ENCODE measurements at regions not wholly inside any gene's neighbourhood (a gene's known extent, or its start where the extent isn't known, plus 50 kb on each side); places are given as distances from the start of the nearest gene placed in this dataset.

- peaks cover 3% of the 10 kb centered on the region; the same call in 1 of the 3 replicates for H3K4me1 ChIP-seq
- DNase-seq (ENCODE audit: low read depth in 1 of 2, low spot score in 1 of 2), result peak in 1 of 2 experiments; percentile 16
- H3K4me3 ChIP-seq, result no peak overlapping the region
- 33% methylated on average over 8 of the region's 8 CpGs for WGBS (ENCODE audit: missing lambda C conversion rate)
- no peak overlapping the region for H3K4me2 ChIP-seq
- no peaks in the 10 kb centered on the region for H3K9me3 ChIP-seq
- POLR2A ChIA-PET, result interaction anchor here (1.0 kb wide), 1 partner anchor 512 kb away, joined by 3 read pairs; the partner anchor contains the start of gene SEC61G
- no peak for FAIRE-seq
- ATAC-seq, result peak in 1 of 2 experiments; percentile 63; a peak in 3 of 6 replicates
- CTCF ChIA-PET, result interaction anchor here (1.0 to 9.6 kb wide), 7 partner anchors 10 to 619 kb away, joined by 3 to 89 read pairs (median 9); no protein-coding TSS in a partner anchor
- H3K27ac ChIP-seq, result no peak overlapping the region
- no peak for TF ChIP-seq CBX8 (IDR thresholded peaks at IDR 0.05)
- TF ChIP-seq CTCF (IDR thresholded peaks at IDR 0.05), result peak; percentile 36
- no peak for TF ChIP-seq SREBF2 (IDR thresholded peaks at IDR 0.05)
- no peak for TF ChIP-seq EP300 (IDR thresholded peaks at IDR 0.05)
- no peak for TF ChIP-seq GATA3 (IDR thresholded peaks at IDR 0.05; ENCODE audit: borderline replicate concordance)
- TF ChIP-seq RCOR1 (IDR thresholded peaks at IDR 0.05; ENCODE audit: low read depth, low read length), result no peak
- TF ChIP-seq HOXB5 (CRISPR knock-in tag; IDR thresholded peaks at IDR 0.05), result no peak
- 0 out of 3 replicates have a peak, but pooled peaks have one; percentile 15 for TF ChIP-seq SMC3 (IDR thresholded peaks at IDR 0.05)
- peak; percentile 35 to 68; a peak in 4 of 5 replicates for TF ChIP-seq RAD21 (conservative IDR thresholded peaks at IDR 0.05 in 1 of 2, IDR thresholded peaks at IDR 0.05 in 1 of 2)
- no peak for TF ChIP-seq EHF (CRISPR knock-in tag; IDR thresholded peaks at IDR 0.05)
- TF ChIP-seq RFX5 (IDR thresholded peaks at IDR 0.05), result no peak
- TF ChIP-seq HOXB13 (CRISPR knock-in tag; IDR thresholded peaks at IDR 0.05; ENCODE audit: low read depth), result no peak
Measured at GRCh38 chr7:55271069-55271626, 94.0 kb upstream of the LANCL2 start.

GRCh38 chr7:55271661-55272060 lies 93.5 kb upstream of the LANCL2 start:
- no peaks in the 10 kb centered on the region; the same call in 2 of the 3 replicates for H3K4me1 ChIP-seq
- CTCF ChIA-PET, result interaction anchor here (1.0 to 9.6 kb wide), 8 partner anchors 9 to 619 kb away, joined by 3 to 89 read pairs (median 11); no protein-coding TSS in a partner anchor
- no peak for TF ChIP-seq ATOH8 (CRISPR knock-in tag; IDR thresholded peaks at IDR 0.05; ENCODE audit: low read depth)
- no peak for TF ChIP-seq PBX3 (IDR thresholded peaks at IDR 0.05)
- TF ChIP-seq TP53 (CRISPR knock-in tag; IDR thresholded peaks at IDR 0.05), result no peak
- no peak for TF ChIP-seq ZSCAN20 (CRISPR knock-in tag; IDR thresholded peaks at IDR 0.05)
- no peak for TF ChIP-seq MAFK (IDR thresholded peaks at IDR 0.05; ENCODE audit: partially characterized antibody)
- TF ChIP-seq GATA3 (IDR thresholded peaks at IDR 0.05; ENCODE audit: borderline replicate concordance), result no peak
- TF ChIP-seq FOSL2 (IDR thresholded peaks at IDR 0.05), result no peak
- TF ChIP-seq FOSL2 (CRISPR knock-in tag; IDR thresholded peaks at IDR 0.05), result no peak
- no peak for TF ChIP-seq REST (IDR thresholded peaks at IDR 0.05)
- no peak for TF ChIP-seq ZC3H11A (IDR thresholded peaks at IDR 0.05)
- no peak for TF ChIP-seq POLR2AphosphoS2 (conservative IDR thresholded peaks at IDR 0.05; ENCODE audit: low read length)
- no peak for TF ChIP-seq RFX5 (IDR thresholded peaks at IDR 0.05)
- no peak for TF ChIP-seq CHD4 (IDR thresholded peaks at IDR 0.05; ENCODE audit: borderline replicate concordance)
- TF ChIP-seq ESRRA (IDR thresholded peaks at IDR 0.05; ENCODE audit: borderline replicate concordance, low read length), result no peak
- TF ChIP-seq SMC3 (IDR thresholded peaks at IDR 0.05), result no peak
- H3K9me3 ChIP-seq, result no peaks in the 10 kb centered on the region
- H3K4me2 ChIP-seq, result no peak overlapping the region
- POLR2A ChIA-PET, result interaction anchor here (1.0 kb wide), 1 partner anchor 513 kb away, joined by 3 read pairs; the partner anchor contains the start of gene SEC61G
- WGBS (ENCODE audit: missing lambda C conversion rate), result 53% methylated on average over 7 of the region's 7 CpGs
- no peak for DNase-seq (ENCODE audit: low read depth in 1 of 2, low spot score in 1 of 2)
- H3K27ac ChIP-seq, result no peak overlapping the region
- H3K4me3 ChIP-seq, result no peak overlapping the region
- FAIRE-seq, result no peak
- no peak; a peak in 1 of 6 replicates for ATAC-seq
